H9 (cell line): ENCODE measurements at regions not wholly inside any gene's neighbourhood (a gene's known extent, or its start where the extent isn't known, plus 50 kb on each side); places are given as distances from the start of the nearest gene placed in this dataset.

Experiments
- DNase-seq: peaks from one replicate; pipeline ENCODE4 v3.0.0-alpha.2; 2017
- H2AFZ ChIP-seq: one replicate; pipeline ENCODE4 v1.6.1; 2013; ENCODE audit warnings: mild to moderate bottlenecking, low read length, control low read depth, moderate library complexity
- H2AK5ac ChIP-seq: 2 replicates; pipeline ENCODE4 v1.6.1; 2013; ENCODE audit warnings: low read length, control low read depth, mixed read lengths; ENCODE audit not compliant: insufficient read length
- H2BK120ac ChIP-seq: one replicate; pipeline ENCODE4 v1.6.1; 2013; ENCODE audit warnings: low read depth, mild to moderate bottlenecking, low read length, control low read depth, inconsistent platforms; ENCODE audit not compliant: poor library complexity, severe bottlenecking
- H2BK12ac ChIP-seq: 2 replicates; pipeline ENCODE4 v1.6.1; 2013; ENCODE audit warnings: low read length, control low read depth, mixed read lengths, low read depth; ENCODE audit not compliant: insufficient read length
- H2BK15ac ChIP-seq: 2 replicates; pipeline ENCODE4 v1.6.1; 2013; ENCODE audit warnings: low read depth, low read length, control low read depth
- H2BK20ac ChIP-seq: one replicate; pipeline ENCODE4 v1.6.1; 2013; ENCODE audit warnings: low read depth, mild to moderate bottlenecking, low read length, control low read depth, inconsistent platforms; ENCODE audit not compliant: poor library complexity, severe bottlenecking
- H2BK5ac ChIP-seq: 2 replicates; pipeline ENCODE4 v1.6.1; 2013; ENCODE audit warnings: low read length, control low read depth, mixed read lengths; ENCODE audit not compliant: insufficient read length
- H3K14ac ChIP-seq: 2 replicates; pipeline ENCODE4 v1.6.1; 2013; ENCODE audit warnings: low read length, control low read depth; ENCODE audit not compliant: insufficient read depth
- H3K18ac ChIP-seq: 2 replicates; pipeline ENCODE4 v1.6.1; 2013; ENCODE audit warnings: low read depth, mild to moderate bottlenecking, mixed read lengths, low read length, control low read depth; ENCODE audit not compliant: insufficient read length
- H3K23ac ChIP-seq: 2 replicates; pipeline ENCODE4 v1.6.1; 2013; ENCODE audit warnings: low read length, control low read depth, mixed read lengths, low read depth; ENCODE audit not compliant: insufficient read length
- H3K23me2 ChIP-seq: 2 replicates; pipeline ENCODE4 v1.6.1; 2013; ENCODE audit warnings: low read depth, mild to moderate bottlenecking, mixed read lengths, low read length, control low read depth; ENCODE audit not compliant: insufficient read length, poor library complexity, severe bottlenecking
- H3K27ac ChIP-seq: 2 replicates; pipeline ENCODE4 v1.5.1; 2013; ENCODE audit warnings: low read length, control low read depth, mixed read lengths, low read depth; ENCODE audit not compliant: insufficient read length
- H3K27me3 ChIP-seq: 2 replicates; pipeline ENCODE4 v1.6.1; 2013; ENCODE audit warnings: low read length, control low read depth, inconsistent platforms; ENCODE audit not compliant: insufficient read depth
- H3K4ac ChIP-seq: 2 replicates; pipeline ENCODE4 v1.6.1; 2013; ENCODE audit warnings: low read depth, mild to moderate bottlenecking, control low read depth, inconsistent platforms, low read length, moderate library complexity
- H3K4me1 ChIP-seq: 2 replicates; pipeline ENCODE4 v1.6.1; 2013; ENCODE audit warnings: low read length, control low read depth, inconsistent platforms; ENCODE audit not compliant: insufficient read depth
- H3K4me2 ChIP-seq: 2 replicates; pipeline ENCODE4 v1.6.1; 2013; ENCODE audit warnings: low read length, control low read depth, mixed read lengths; ENCODE audit not compliant: insufficient read length, insufficient read depth
- H3K56ac ChIP-seq: 2 replicates; pipeline ENCODE4 v1.6.1; 2013; ENCODE audit warnings: low read depth, mild to moderate bottlenecking, mixed read lengths, low read length, control low read depth; ENCODE audit not compliant: insufficient read length
- H3K79me1 ChIP-seq: 2 replicates; pipeline ENCODE4 v1.6.1; 2013; ENCODE audit warnings: low read depth, mild to moderate bottlenecking, moderate library complexity, low read length, control low read depth, inconsistent platforms; ENCODE audit not compliant: insufficient read depth, poor library complexity, severe bottlenecking
- H3K79me2 ChIP-seq: 2 replicates; pipeline ENCODE4 v1.6.1; 2013; ENCODE audit warnings: low read length, control low read depth, inconsistent platforms; ENCODE audit not compliant: insufficient read depth
- H3K9ac ChIP-seq: 2 replicates; pipeline ENCODE4 v1.6.1; 2013; ENCODE audit warnings: low read length, control low read depth, mixed read lengths; ENCODE audit not compliant: insufficient read length; ENCODE audit errors: extremely low read depth
- H3K9me3 ChIP-seq: one replicate; pipeline ENCODE4 v1.6.1; 2013; ENCODE audit warnings: low read depth, low read length, inconsistent platforms; ENCODE audit not compliant: control insufficient read depth
- H3T11ph ChIP-seq: one replicate; pipeline ENCODE4 v1.6.1; 2013; ENCODE audit warnings: mild to moderate bottlenecking, low read length, control low read depth, inconsistent platforms
- H4K20me1 ChIP-seq: one replicate; pipeline ENCODE4 v1.6.1; 2013; ENCODE audit not compliant: control insufficient read depth, insufficient read length, insufficient read depth
- H4K5ac ChIP-seq: 2 replicates; pipeline ENCODE4 v1.6.1; 2013; ENCODE audit warnings: low read depth, mild to moderate bottlenecking, mixed read lengths, low read length, control low read depth; ENCODE audit not compliant: insufficient read length
- H4K8ac ChIP-seq: replicated peaks from 2 replicates; pipeline ENCODE4 v1.6.1; 2013; ENCODE audit warnings: low read length, control low read depth, mixed read lengths, low read depth; ENCODE audit not compliant: insufficient read length
- H4K91ac ChIP-seq: 2 replicates; pipeline ENCODE4 v1.6.1; 2013; ENCODE audit warnings: low read depth, mild to moderate bottlenecking, moderate library complexity, mixed read lengths, low read length, control low read depth; ENCODE audit not compliant: insufficient read length
- H3K27ac Mint-ChIP-seq, 3 experiments: 2 replicates in 2 of 3; 3 replicates in 1 of 3; pipeline ENCODE4 v1.8.0; 2020 to 2021; ENCODE audit warnings: mixed read lengths in 3 of 3, mild to moderate bottlenecking in 1 of 3, moderate library complexity in 1 of 3
- H3K27me3 Mint-ChIP-seq: 2 replicates; pipeline ENCODE4 v1.8.0; 2021; ENCODE audit warnings: low read depth, mild to moderate bottlenecking, moderate library complexity, mixed read lengths
- H3K36me3 Mint-ChIP-seq, 3 experiments: 2 replicates in 2 of 3; 3 replicates in 1 of 3; pipeline ENCODE4 v1.8.0; 2020 to 2021; ENCODE audit warnings: low read depth in 3 of 3, mixed read lengths in 3 of 3; ENCODE audit not compliant: insufficient read depth in 1 of 3
- H3K4me1 Mint-ChIP-seq, 2 experiments: 2 replicates each; pipeline ENCODE4 v1.8.0; 2020; ENCODE audit warnings: mixed read lengths in 2 of 2
- H3K4me3 Mint-ChIP-seq, 2 experiments: 2 replicates in 1 of 2; 3 replicates in 1 of 2; pipeline ENCODE4 v1.8.0; 2020 to 2021; ENCODE audit warnings: mild to moderate bottlenecking in 2 of 2, mixed read lengths in 2 of 2, moderate library complexity in 1 of 2
- H3K9me3 Mint-ChIP-seq, 2 experiments: 2 replicates in 1 of 2; 3 replicates in 1 of 2; pipeline ENCODE4 v1.8.0; 2020; ENCODE audit warnings: mild to moderate bottlenecking in 2 of 2, mixed read lengths in 2 of 2, moderate library complexity in 1 of 2
- CTCF ChIP-seq: fragments of 200-600 bp; sonication (generic); conservative IDR thresholded peaks from 3 replicates; pipeline ENCODE4 v1.8.0; 2021; ENCODE audit warnings: antibody characterized with exemption, mild to moderate bottlenecking
- WGBS: extraction: QIAGEN DNeasy Blood & Tissue Kit; methylation state at CpG from one replicate; pipeline ENCODE4 v1.1.7; 2013; ENCODE audit warnings: missing lambda C conversion rate, low lambda C conversion rate, mixed read lengths; ENCODE audit not compliant: insufficient read length; ENCODE audit errors: extremely low coverage; 5-methylcytosine and 5-hydroxymethylcytosine counted together

GRCh38 chr14:44170556-44170955 is 336.5 kb downstream of the FSCB start:
- Histone ChIP-seq H2BK20ac (no peak overlapping the region), H3K23me2 (no peaks in the 10 kb centered on the region), H3K9me3 (no peaks in the 10 kb centered on the region), H4K5ac (no peak overlapping the region), H3K14ac (no peak overlapping the region), H2AK5ac (no peak overlapping the region), H4K91ac (no peak overlapping the region), H3K4me2 (no peak overlapping the region), H3K4me1 (no peaks in the 10 kb centered on the region), H3K27ac (no peak overlapping the region), H3K18ac (no peak overlapping the region), H3K4ac (no peak overlapping the region), H2BK12ac (no peak overlapping the region), H2BK5ac (no peak overlapping the region), H2AFZ (no peak overlapping the region), H2BK120ac (no peak overlapping the region), H3K9ac (no peak overlapping the region), H3K79me1 (no peaks in the 10 kb centered on the region), H3K79me2 (no peaks in the 10 kb centered on the region), H3T11ph (no peak overlapping the region), H4K8ac (no peak overlapping the region), H4K20me1 (no peaks in the 10 kb centered on the region), H3K23ac (no peak overlapping the region), H3K56ac (no peak overlapping the region), H3K27me3 (no peaks in the 10 kb centered on the region), H2BK15ac (no peak overlapping the region)
- Mint-ChIP-seq H3K4me3 (no peak overlapping the region), H3K9me3 (peaks cover 10 to 11% of the 10 kb centered on the region in 2 experiments), H3K27me3 (no peaks in the 10 kb centered on the region), H3K4me1 (no peaks in the 10 kb centered on the region), H3K36me3 (peaks cover 0 to 15% (median 0%) of the 10 kb centered on the region in 3 experiments; a peak in 4 of 7 replicates), H3K27ac (peak overlapping the region in 1 of 3 experiments; percentile 40; a peak in 1 of 7 replicates)
- WGBS: no CpG with 5 or more reads among the region's 4 CpGs
- TF ChIP-seq CTCF: no peak
- DNase-seq: no peak
